K562 (cell line): ENCODE measurements at regions not wholly inside any gene's neighbourhood (a gene's known extent, or its start where the extent isn't known, plus 50 kb on each side); places are given as distances from the start of the nearest gene placed in this dataset.

ENCODE experiments used
- ATAC-seq: fragments of 200-7000 bp; cut with Tn5 transposase; 3 replicates; pipeline ENCODE4 v1.9.1; 2020; ENCODE audit warnings: moderate library complexity
- BruUV-seq: library from RNA; stranded (reverse); fragments of 400-500 nt; replicated peaks from 2 replicates; lab custom pipeline; 2021; lab: Mats Ljungman, UMichigan
- CTCF ChIA-PET: fragments of 300-600 bp; formaldehyde crosslinking; extraction: SDS; loops from one replicate; lab custom pipeline; 2021; ENCODE audit warnings: low intra/inter-chr PET ratio; lab: Yijun Ruan, JAX
- POLR2A ChIA-PET: fragments of 300-600, 350-650 bp; sonication (Branson Sonifier 250); formaldehyde crosslinking; extraction: SDS; loops from one replicate; lab custom pipeline; 2021; ENCODE audit warnings: antibody characterized with exemption, inconsistent platforms; lab: Yijun Ruan, JAX
- DNase-seq, 4 experiments: peaks; one replicate each; pipeline versions ENCODE4 v3.0.0 to v3.0.0-alpha.2; 2011 to 2018; ENCODE audit warnings: low spot score in 3 of 4, mixed read lengths in 3 of 4; ENCODE audit errors: extremely low read depth in 1 of 4
- FAIRE-seq: peaks from 2 replicates; lab custom pipeline; 2011; peaks lifted over from hg19 to GRCh38; lab: Jason Lieb, UNC
- H2AFZ ChIP-seq: 2 replicates; pipeline ENCODE4 v1.6.0; 2011; ENCODE audit warnings: low read depth, low read length, control low read depth, inconsistent platforms
- H3K27ac ChIP-seq: fragments of 200-600 bp; 3 replicates; pipeline ENCODE4 v1.8.0; 2011; ENCODE audit warnings: low read depth, mild to moderate bottlenecking, control low read depth, inconsistent platforms, low read length, moderate library complexity, mixed read lengths; ENCODE audit errors: extremely low read depth
- H3K27me3 ChIP-seq, 2 experiments: fragments of 300-600 bp in 1 of 2; 2 replicates in 1 of 2; 3 replicates in 1 of 2; pipeline versions ENCODE4 v1.6.0 to v1.8.0; 2011; ENCODE audit warnings: inconsistent platforms in 2 of 2, low read length in 2 of 2, mild to moderate bottlenecking in 1 of 2, mixed read lengths in 1 of 2, moderate library complexity in 1 of 2; ENCODE audit not compliant: control insufficient read depth in 2 of 2, insufficient read depth in 2 of 2
- H3K36me3 ChIP-seq: fragments of 300-600 bp; 3 replicates; pipeline ENCODE4 v1.8.0; 2011; ENCODE audit warnings: mild to moderate bottlenecking, low read length, inconsistent platforms; ENCODE audit not compliant: control insufficient read depth, insufficient read depth
- H3K4me1 ChIP-seq, 2 experiments: fragments of 200-600 bp in 1 of 2; replicated peaks in 1 of 2; 2 replicates in 1 of 2; 3 replicates in 1 of 2; pipeline versions ENCODE4 v1.5.1 to v1.8.0; 2011; ENCODE audit warnings: inconsistent platforms in 2 of 2, low read length in 2 of 2, mild to moderate bottlenecking in 1 of 2, mixed read lengths in 1 of 2, moderate library complexity in 1 of 2; ENCODE audit not compliant: control insufficient read depth in 2 of 2, insufficient read depth in 2 of 2
- H3K4me2 ChIP-seq: 2 replicates; pipeline ENCODE4 v1.6.1; 2011; ENCODE audit warnings: low read length, control low read depth, inconsistent platforms, mixed read lengths; ENCODE audit not compliant: insufficient read depth
- H3K4me3 ChIP-seq: fragments of 200-600 bp; sonication (generic), shearing (Covaris generic); 2 replicates; pipeline ENCODE4 v1.5.1; 2016; ENCODE audit warnings: control low read depth, inconsistent platforms
- H3K79me2 ChIP-seq: fragments of 200-600 bp; 3 replicates; pipeline ENCODE4 v1.8.0; 2011; ENCODE audit warnings: low read length, inconsistent platforms; ENCODE audit not compliant: control insufficient read depth, insufficient read depth
- H3K9ac ChIP-seq, 2 experiments: 2 replicates each; pipeline versions ENCODE4 v1.6.0 to v1.6.1; 2011; ENCODE audit warnings: low read depth in 2 of 2, low read length in 2 of 2, control low read depth in 1 of 2, inconsistent platforms in 1 of 2, mild to moderate bottlenecking in 1 of 2, mixed read lengths in 1 of 2; ENCODE audit not compliant: insufficient read depth in 1 of 2
- H3K9me1 ChIP-seq: one replicate; pipeline ENCODE4 v1.6.0; 2011; ENCODE audit warnings: inconsistent platforms, mild to moderate bottlenecking, low read length, moderate library complexity; ENCODE audit not compliant: control insufficient read depth, insufficient read depth
- H3K9me3 ChIP-seq: replicated peaks from 2 replicates; pipeline ENCODE4 v1.5.1; 2011; ENCODE audit warnings: low read depth, low read length, inconsistent platforms; ENCODE audit not compliant: control insufficient read depth, insufficient read depth
- H4K20me1 ChIP-seq: replicated peaks from 2 replicates; pipeline ENCODE4 v1.6.1; 2011; ENCODE audit warnings: low read length, inconsistent platforms, mixed read lengths; ENCODE audit not compliant: control insufficient read depth, insufficient read depth
- CGGBP1 ChIP-seq: fragments of 250-450 bp; sonication (Bioruptor Pico); IDR thresholded peaks from 2 replicates; pipeline ENCODE4 v1.9.0; 2021; ENCODE audit warnings: mild to moderate bottlenecking
- CLOCK ChIP-seq: fragments of 250-450 bp; sonication (Bioruptor Pico); IDR thresholded peaks from 2 replicates; pipeline ENCODE4 v1.4.0; 2020; ENCODE audit warnings: mild to moderate bottlenecking, moderate library complexity, borderline replicate concordance
- HLTF ChIP-seq: fragments of 450-650 bp; IDR thresholded peaks from 2 replicates; pipeline ENCODE4 v1.6.1; 2016
- HOXB6 ChIP-seq: fragments of 250-450 bp; sonication (Bioruptor Pico); IDR thresholded peaks from 2 replicates; pipeline ENCODE4 v1.5.1; 2022; ENCODE audit warnings: mild to moderate bottlenecking, borderline replicate concordance
- KAT7 ChIP-seq: sonication (generic); formaldehyde crosslinking; IDR thresholded peaks from 2 replicates; pipeline ENCODE4 v1.8.0; 2022; ENCODE audit warnings: missing genetic modification reagents, mild to moderate bottlenecking, borderline replicate concordance
- NFATC3 ChIP-seq: fragments of 450-650 bp; IDR thresholded peaks from 2 replicates; pipeline ENCODE4 v1.6.1; 2017; ENCODE audit warnings: mild to moderate bottlenecking
- PHF21A ChIP-seq: fragments of 450-650 bp; IDR thresholded peaks from 2 replicates; pipeline ENCODE4 v1.6.1; 2017; ENCODE audit warnings: low read depth, borderline replicate concordance
- SAFB2 ChIP-seq: fragments of 200-400 bp; formaldehyde crosslinking; IDR thresholded peaks from 2 replicates; pipeline ENCODE4 v1.6.1; 2018; ENCODE audit warnings: borderline replicate concordance, low read length, low read depth, moderate library complexity; ENCODE audit not compliant: severe bottlenecking
- UBTF ChIP-seq, 2 experiments: IDR thresholded peaks; 2 replicates each; pipeline ENCODE4 v1.6.1; 2012; ENCODE audit warnings: improper control_type of control experiment in 2 of 2, low read depth in 2 of 2, low read length in 2 of 2, borderline replicate concordance in 1 of 2
- ZNF316 ChIP-seq: fragments of 450-650 bp; IDR thresholded peaks from 2 replicates; pipeline ENCODE4 v1.6.1; 2016
- ZNF707 ChIP-seq: fragments of 250-450 bp; sonication (Bioruptor Pico); conservative IDR thresholded peaks from 2 replicates; pipeline ENCODE4 v1.8.0; 2022; ENCODE audit warnings: inconsistent platforms, mild to moderate bottlenecking, moderate library complexity
- WGBS: fragments of 100-300 bp; shearing (Covaris generic); methylation state at CpG from one replicate; pipeline ENCODE4 v1.1.6; 2016; ENCODE audit warnings: low coverage, mixed read lengths; ENCODE audit not compliant: insufficient coverage; ENCODE audit errors: missing lambda C conversion rate; 5-methylcytosine and 5-hydroxymethylcytosine counted together
- in situ Hi-C: fragments of 300-500 bp; cut with MboI; formaldehyde crosslinking; loops from 4 replicates; pipeline ENCODE4 v1.15.0; 2018; ENCODE audit warnings: inconsistent platforms, mixed read lengths
- intact Hi-C: fragments of 100-400 bp; cut with micrococcal nuclease; formaldehyde crosslinking; loops from 2 replicates; pipeline ENCODE4 v1.14.2; 2022

DNA sequence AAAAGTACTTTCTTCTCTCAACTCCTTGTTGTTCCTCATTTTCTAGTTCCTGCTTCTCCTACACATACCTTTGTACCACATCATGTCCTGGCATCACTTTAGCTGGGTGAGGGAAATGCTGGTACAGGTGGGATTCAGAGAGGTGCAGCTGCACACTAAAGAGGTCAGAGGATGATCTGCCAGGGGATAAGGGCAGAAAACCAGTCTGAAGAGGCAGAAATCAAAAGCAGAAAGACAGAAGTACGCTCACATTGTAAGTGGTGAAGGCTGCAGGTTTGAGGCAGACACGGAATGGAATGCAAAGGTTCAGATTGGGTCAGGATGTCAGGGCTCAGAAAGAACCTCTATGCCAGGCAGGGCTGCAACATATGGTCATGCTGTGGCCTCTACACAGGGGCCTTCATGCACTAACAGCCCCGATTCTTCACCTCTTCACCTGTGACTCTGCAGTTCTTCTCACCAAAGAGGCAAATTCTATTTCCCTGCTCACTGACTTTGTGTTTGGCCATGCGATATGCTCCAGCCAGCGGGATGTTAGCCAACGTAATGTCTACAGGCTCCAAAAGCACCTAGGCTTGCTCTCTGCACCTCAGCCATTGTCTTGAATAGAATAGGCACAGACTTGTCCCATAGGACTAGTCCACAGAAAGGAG lies 373.7 kb downstream of the NXPE2 start:
- Histone ChIP-seq H3K4me1 (no peaks in the 10 kb centered on the region), H3K27ac (no peak overlapping the region), H3K4me2 (no peak overlapping the region), H3K9me1 (no peaks in the 10 kb centered on the region), H3K4me3 (no peak overlapping the region), H4K20me1 (no peaks in the 10 kb centered on the region), H3K9ac (no peak overlapping the region), H3K9me3 (no peaks in the 10 kb centered on the region), H3K79me2 (no peaks in the 10 kb centered on the region), H3K36me3 (no peaks in the 10 kb centered on the region), H2AFZ (no peak overlapping the region), H3K27me3 (peaks cover 0 to 9% of the 10 kb centered on the region in 2 experiments; a peak in 2 of 5 replicates)
- BruUV-seq = no TSS peak
- CTCF ChIA-PET = no interaction called here
- intact Hi-C loops = no loop called here
- no peak for DNase-seq
- in situ Hi-C loops = no loop called here
- TF ChIP-seq HOXB6 (CRISPR knock-in tag) = no peak
- no peak for TF ChIP-seq KAT7 (CRISPR knock-in tag)
- TF ChIP-seq ZNF707 = no peak
- TF ChIP-seq HLTF = no peak
- TF ChIP-seq ZNF316 = no peak
- 4% methylated on average over 6 of the region's 6 CpGs for WGBS
- POLR2A ChIA-PET = no interaction called here
- FAIRE-seq = no peak
- no peak for ATAC-seq

- Histone ChIP-seq H4K20me1 (no peaks in the 10 kb centered on the region), H3K27ac (no peak overlapping the region), H3K4me1 (no peaks in the 10 kb centered on the region), H2AFZ (no peak overlapping the region), H3K4me3 (no peak overlapping the region), H3K9me1 (no peaks in the 10 kb centered on the region), H3K36me3 (no peaks in the 10 kb centered on the region), H3K9me3 (no peaks in the 10 kb centered on the region), H3K27me3 (peaks cover 0 to 9% of the 10 kb centered on the region in 2 experiments; a peak in 2 of 5 replicates), H3K79me2 (no peaks in the 10 kb centered on the region), H3K9ac (no peak overlapping the region), H3K4me2 (no peak overlapping the region)
- intact Hi-C loops = no loop called here
- in situ Hi-C loops = no loop called here
- DNase-seq (no peak), FAIRE-seq (no peak), ATAC-seq (no peak)
- WGBS = 0% methylated on average over 9 of the region's 9 CpGs
- CTCF ChIA-PET = no interaction called here
- POLR2A ChIA-PET = no interaction called here
- no TSS peak for BruUV-seq
- TF ChIP-seq NFATC3 (no peak), PHF21A (no peak), SAFB2 (no peak), CLOCK (no peak), CGGBP1 (CRISPR knock-in tag) (no peak), UBTF (IDR thresholded peaks at IDR 0.05; ENCODE audit: borderline replicate concordance in 1 of 2, low read depth in 2 of 2, low read length in 2 of 2) (no peak)
Observed at GRCh38 chr11:115052601-115053000, 374.3 kb downstream of the NXPE2 start.
